Panc1 (cell line): ENCODE measurements at regions not wholly inside any gene's neighbourhood (a gene's known extent, or its start where the extent isn't known, plus 50 kb on each side); places are given as distances from the start of the nearest gene placed in this dataset.

ENCODE experiments used
- POLR2AphosphoS5 ChIP-seq: IDR thresholded peaks from 2 replicates; pipeline ENCODE4 v1.6.1; 2012; ENCODE audit warnings: mild to moderate bottlenecking, low read depth, low read length, moderate library complexity
- TF ChIP-seq, protein P1 (sequence below): fragments of 450-650 bp; IDR thresholded peaks from 2 replicates; pipeline ENCODE4 v1.5.1; 2017; ENCODE audit warnings: mild to moderate bottlenecking

DNA sequence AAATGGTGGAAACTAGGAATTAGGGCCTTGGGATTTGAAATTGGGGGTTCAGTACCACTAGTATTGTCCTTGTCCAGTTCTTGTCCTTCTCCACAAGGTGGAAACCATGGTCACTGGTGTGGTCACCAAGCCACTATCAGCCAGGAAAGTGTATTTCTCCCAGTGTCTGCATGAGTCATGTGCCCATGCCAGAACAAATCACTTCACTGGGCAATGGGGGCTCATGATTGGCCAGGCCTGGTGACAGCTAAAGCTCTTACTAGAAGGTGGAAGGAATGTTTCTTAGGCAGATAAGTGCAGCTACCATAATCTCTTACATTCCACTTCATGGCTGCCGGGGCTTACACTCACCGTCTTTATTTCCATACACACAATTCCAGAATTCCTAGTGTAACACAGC lies 124.8 kb upstream of the TACR1 start:
- TF ChIP-seq, protein P1, sequence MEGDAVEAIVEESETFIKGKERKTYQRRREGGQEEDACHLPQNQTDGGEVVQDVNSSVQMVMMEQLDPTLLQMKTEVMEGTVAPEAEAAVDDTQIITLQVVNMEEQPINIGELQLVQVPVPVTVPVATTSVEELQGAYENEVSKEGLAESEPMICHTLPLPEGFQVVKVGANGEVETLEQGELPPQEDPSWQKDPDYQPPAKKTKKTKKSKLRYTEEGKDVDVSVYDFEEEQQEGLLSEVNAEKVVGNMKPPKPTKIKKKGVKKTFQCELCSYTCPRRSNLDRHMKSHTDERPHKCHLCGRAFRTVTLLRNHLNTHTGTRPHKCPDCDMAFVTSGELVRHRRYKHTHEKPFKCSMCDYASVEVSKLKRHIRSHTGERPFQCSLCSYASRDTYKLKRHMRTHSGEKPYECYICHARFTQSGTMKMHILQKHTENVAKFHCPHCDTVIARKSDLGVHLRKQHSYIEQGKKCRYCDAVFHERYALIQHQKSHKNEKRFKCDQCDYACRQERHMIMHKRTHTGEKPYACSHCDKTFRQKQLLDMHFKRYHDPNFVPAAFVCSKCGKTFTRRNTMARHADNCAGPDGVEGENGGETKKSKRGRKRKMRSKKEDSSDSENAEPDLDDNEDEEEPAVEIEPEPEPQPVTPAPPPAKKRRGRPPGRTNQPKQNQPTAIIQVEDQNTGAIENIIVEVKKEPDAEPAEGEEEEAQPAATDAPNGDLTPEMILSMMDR, result no peak
- TF ChIP-seq POLR2AphosphoS5, result no peak
